ENCODE measurements at regions not wholly inside any gene's neighbourhood (a gene's known extent, or its start where the extent isn't known, plus 50 kb on each side); places are given as distances from the start of the nearest gene placed in this dataset.
"Not testable (repeated sequence)": the region's sequence is repeated elsewhere in the genome, so short reads cannot be mapped to it uniquely, and the experiment has no call there.

- H3K4me3 ChIP-seq (ENCODE audit: low read depth, low read length) = peak overlapping the region; percentile 84
- DNase-seq (ENCODE audit: low read depth) = no peak
- no peak for TF ChIP-seq CTCF (conservative IDR thresholded peaks at IDR 0.05; ENCODE audit: low read depth, low read length)
Measured at GRCh38 chr7:67301667-67302066, 305.0 kb downstream of the TYW1 start.

- DNase-seq (ENCODE audit: low read depth) = peak; percentile 92
- TF ChIP-seq CTCF (conservative IDR thresholded peaks at IDR 0.05; ENCODE audit: low read depth, low read length) = peak; percentile 36
- H3K4me3 ChIP-seq (ENCODE audit: low read depth, low read length) = peak overlapping the region; percentile 84
Measured at GRCh38 chr7:67302113-67303039, 305.7 kb downstream of the TYW1 start.

DNA sequence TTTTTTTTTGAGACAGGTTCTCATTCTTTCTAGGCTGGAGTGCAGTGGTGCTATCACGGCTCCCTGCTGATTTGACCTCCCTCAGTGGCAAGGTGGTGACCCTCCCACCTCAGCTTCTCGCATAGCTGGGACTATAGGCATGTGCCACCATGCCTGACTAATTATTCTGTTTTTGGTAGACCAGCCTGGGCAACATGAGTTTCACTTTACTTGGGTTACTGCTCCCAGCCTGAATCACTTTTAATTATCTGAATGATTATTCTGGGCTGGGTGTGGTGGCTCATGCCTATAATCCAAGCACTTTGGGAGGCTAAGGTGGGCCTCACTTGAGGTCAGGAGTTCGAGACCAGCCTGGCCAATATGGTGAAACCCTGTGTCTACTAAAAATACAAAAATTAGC lies 308.2 kb downstream of the TYW1 start:
- H3K4me3 ChIP-seq (ENCODE audit: low read depth, low read length); DNase-seq (ENCODE audit: low read depth): not testable (repeated sequence)

DNA sequence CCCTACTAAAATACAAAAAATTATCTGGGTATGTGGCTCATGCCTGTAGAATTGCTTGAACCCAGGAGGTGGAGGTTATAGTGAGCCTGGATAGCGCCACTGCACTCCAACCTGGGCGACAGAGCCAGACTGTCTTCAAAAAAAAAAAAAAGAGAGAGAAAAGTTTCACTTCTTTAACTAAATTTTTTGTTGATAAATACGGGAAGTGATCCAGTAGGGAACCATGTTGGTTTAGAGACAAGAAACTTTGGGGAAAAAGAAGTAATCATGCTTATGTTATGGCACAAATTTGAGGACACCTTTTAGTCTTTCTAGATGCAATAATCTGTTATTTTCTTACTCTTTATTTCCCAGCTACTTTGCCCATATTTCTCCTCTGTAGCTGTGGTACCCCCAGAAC lies 309.7 kb downstream of the TYW1 start:
- DNase-seq (ENCODE audit: low read depth) = no peak

DNA sequence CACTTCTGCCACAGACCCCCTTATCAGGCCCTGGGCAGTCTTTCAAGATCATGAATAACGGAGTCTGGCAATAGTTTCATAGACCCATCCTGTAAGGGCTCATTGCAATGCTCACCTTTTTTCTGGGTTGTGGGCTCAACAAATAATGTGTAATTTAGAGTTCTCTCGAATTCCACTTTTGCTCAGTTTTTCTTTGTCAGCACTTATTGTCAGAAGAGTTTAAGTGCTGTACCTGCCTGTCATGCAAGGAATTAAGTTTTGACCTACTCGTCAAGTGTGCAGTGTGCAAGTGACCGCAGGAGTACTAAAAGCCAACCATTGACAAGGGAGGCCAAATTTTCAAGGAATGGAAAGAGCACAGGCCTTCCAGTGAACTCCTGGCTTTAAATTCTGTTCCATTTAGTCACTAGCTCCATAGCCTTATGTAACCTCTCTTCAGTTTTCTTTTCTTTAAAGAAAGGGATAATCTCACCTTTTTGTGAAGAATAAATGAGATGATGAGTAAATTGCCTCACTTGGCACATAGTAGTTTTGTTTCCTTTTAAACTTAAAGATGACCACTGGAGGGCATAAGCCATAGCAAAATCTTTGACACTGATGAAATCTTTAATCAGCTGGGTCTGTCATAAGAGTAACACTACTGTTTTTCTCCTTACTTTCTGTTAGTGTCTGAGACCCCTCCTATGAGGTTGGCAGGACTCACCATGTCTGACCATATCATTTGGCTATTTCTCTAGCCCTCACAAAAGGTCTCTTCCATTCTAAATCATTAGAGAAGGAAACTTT lies 313.3 kb downstream of the TYW1 start:
- H3K4me3 ChIP-seq (ENCODE audit: low read depth, low read length) = no peak overlapping the region
- TF ChIP-seq CTCF (conservative IDR thresholded peaks at IDR 0.05; ENCODE audit: low read depth, low read length) = no peak
- DNase-seq (ENCODE audit: low read depth) = no peak

More for the DNA sequence above, 309.7 kb downstream of the TYW1 start:
- no peak overlapping the region for H3K4me3 ChIP-seq (ENCODE audit: low read depth, low read length)
- TF ChIP-seq CTCF (conservative IDR thresholded peaks at IDR 0.05; ENCODE audit: low read depth, low read length) = no peak

DNA sequence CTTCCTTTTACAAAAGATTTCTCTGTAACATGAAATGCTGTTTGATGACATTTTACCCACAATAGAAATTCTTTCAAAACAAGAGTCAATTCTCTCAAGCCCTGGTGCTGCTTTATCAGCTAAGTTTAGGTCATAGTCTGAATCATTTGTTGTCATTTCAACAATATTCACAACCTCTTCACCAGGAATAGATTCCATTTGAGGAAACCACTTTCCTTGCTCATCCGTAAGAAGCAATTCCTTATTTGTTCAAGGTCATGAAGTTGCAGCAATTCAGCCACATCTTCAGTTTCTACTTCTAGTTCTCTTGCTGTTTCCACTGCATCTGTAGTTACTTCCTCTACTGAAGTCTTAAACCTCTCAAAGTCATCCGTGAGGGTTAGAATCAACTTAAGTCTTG lies 315.3 kb downstream of the TYW1 start:
- H3K4me3 ChIP-seq (ENCODE audit: low read depth, low read length) = no peak overlapping the region
- DNase-seq (ENCODE audit: low read depth) = no peak
- no peak for TF ChIP-seq CTCF (conservative IDR thresholded peaks at IDR 0.05; ENCODE audit: low read depth, low read length)

DNA sequence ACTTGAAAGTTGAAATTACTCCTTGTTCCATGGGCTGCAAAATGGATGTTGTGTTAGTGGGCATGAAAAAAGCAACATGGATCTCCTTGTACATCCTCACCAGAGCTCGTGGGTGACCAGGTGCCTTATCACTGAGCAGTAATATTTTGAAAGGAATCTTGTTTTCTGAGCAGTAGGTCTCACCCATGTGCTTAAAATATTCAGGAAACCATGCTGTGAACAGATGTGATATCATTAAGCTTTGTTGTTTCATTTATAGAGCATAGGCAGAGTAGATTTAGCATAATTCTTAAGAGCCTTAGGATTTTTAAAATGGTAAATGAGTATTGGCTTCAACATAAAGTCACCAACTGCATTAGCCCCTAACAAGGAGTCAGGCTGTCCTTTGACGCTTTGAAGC lies 316.6 kb downstream of the TYW1 start:
- no peak for DNase-seq (ENCODE audit: low read depth)
- no peak for TF ChIP-seq CTCF (conservative IDR thresholded peaks at IDR 0.05; ENCODE audit: low read depth, low read length)
- no peak overlapping the region for H3K4me3 ChIP-seq (ENCODE audit: low read depth, low read length)

DNA sequence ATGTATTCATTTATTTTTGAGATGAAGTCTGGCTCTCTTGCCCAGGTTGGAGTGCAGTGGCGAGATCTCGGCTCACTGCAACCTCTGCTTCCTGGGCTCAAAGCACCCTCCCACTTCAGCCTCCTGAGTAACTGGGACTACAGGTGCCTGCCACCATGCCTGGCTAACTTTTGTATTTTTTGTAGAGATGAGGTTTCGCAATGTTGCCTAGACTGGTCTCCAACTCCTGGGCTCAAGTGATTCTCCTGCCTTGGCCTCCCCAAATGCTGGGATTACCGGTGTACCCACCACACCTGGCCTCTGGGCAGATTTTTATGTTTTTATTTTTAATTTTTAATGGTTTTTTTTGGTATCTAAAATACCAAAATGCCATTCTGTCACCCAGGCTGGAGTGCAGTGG lies 320.3 kb downstream of the TYW1 start:
- not testable (repeated sequence) for H3K4me3 ChIP-seq (ENCODE audit: low read depth, low read length)

GRCh38 chr7:67328257-67328656 lies 331.6 kb downstream of the TYW1 start:
- not testable (repeated sequence) for H3K4me3 ChIP-seq (ENCODE audit: low read depth, low read length); DNase-seq (ENCODE audit: low read depth)

More for the DNA sequence above, 320.3 kb downstream of the TYW1 start:
- DNase-seq (ENCODE audit: low read depth) = not testable (repeated sequence)

GRCh38 chr7:67335165-67335564 lies 338.5 kb downstream of the TYW1 start:
- H3K4me3 ChIP-seq (ENCODE audit: low read depth, low read length); DNase-seq (ENCODE audit: low read depth): not testable (repeated sequence)

DNA sequence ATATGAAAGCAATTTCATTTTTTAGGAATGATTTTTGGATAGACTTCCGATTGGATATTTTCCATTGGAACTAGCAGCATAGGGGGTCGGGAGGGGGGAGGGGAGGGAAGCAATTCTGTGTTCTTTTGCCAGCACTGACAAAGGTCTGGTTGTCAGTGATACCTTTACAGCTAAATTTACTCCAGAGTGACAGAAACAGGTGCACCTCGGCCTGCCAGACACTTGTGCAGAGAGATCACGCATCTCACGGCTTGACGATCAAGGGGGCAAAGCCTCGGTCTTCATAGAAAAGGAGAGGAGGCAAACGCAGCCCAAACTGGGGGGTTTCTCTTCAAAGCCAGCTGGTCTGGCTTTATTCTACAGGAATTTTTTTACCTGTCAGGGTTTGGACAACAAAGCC lies 339.0 kb downstream of the TYW1 start:
- DNase-seq (ENCODE audit: low read depth); H3K4me3 ChIP-seq (ENCODE audit: low read depth, low read length): not testable (repeated sequence)

All from epithelial cell of proximal tubule (primary cell).